Kidney epithelial cell (primary cell): ENCODE measurements at regions not wholly inside any gene's neighbourhood (a gene's known extent, or its start where the extent isn't known, plus 50 kb on each side); places are given as distances from the start of the nearest gene placed in this dataset.

Experiments
- DNase-seq: peaks from one replicate; pipeline ENCODE4 v3.0.0-alpha.2; 2010; ENCODE audit warnings: low read depth
- H3K27me3 ChIP-seq: 2 replicates; pipeline ENCODE4 v1.6.0; 2011; ENCODE audit warnings: low read length; ENCODE audit not compliant: control insufficient read depth, insufficient read depth
- H3K36me3 ChIP-seq: 2 replicates; pipeline ENCODE4 v1.5.1; 2011; ENCODE audit warnings: low read length; ENCODE audit not compliant: control insufficient read depth, insufficient read depth
- H3K4me3 ChIP-seq: 2 replicates; pipeline ENCODE4 v1.5.1; 2011; ENCODE audit warnings: low read depth, mild to moderate bottlenecking, control low read depth, low read length
- TF ChIP-seq, protein P1 (sequence below): IDR thresholded peaks from 2 replicates; pipeline ENCODE4 v1.5.1; 2011; ENCODE audit warnings: mild to moderate bottlenecking, moderate library complexity, low read length, control low read depth, inconsistent platforms; ENCODE audit not compliant: insufficient read depth, poor library complexity, severe bottlenecking

DNA sequence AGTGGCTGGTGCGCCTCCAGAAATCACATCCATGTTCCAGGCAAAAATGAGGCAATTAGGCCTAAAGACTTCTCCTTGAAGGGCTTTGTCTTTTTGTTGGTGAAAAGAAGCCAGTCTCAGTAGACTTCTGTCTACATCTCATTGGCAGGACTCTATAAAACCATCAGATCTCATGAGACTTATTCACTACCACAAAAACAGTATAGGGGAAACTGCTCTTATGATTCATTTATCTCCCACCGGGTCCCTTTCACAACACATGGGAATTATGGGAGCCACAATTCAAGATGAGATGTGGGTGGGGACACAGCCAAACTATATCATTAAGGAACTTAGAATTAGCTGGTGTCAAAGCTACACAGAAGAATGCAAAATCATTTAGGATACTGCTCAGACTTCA lies 77.7 kb upstream of the SNX2 start:
- TF ChIP-seq, protein P1, sequence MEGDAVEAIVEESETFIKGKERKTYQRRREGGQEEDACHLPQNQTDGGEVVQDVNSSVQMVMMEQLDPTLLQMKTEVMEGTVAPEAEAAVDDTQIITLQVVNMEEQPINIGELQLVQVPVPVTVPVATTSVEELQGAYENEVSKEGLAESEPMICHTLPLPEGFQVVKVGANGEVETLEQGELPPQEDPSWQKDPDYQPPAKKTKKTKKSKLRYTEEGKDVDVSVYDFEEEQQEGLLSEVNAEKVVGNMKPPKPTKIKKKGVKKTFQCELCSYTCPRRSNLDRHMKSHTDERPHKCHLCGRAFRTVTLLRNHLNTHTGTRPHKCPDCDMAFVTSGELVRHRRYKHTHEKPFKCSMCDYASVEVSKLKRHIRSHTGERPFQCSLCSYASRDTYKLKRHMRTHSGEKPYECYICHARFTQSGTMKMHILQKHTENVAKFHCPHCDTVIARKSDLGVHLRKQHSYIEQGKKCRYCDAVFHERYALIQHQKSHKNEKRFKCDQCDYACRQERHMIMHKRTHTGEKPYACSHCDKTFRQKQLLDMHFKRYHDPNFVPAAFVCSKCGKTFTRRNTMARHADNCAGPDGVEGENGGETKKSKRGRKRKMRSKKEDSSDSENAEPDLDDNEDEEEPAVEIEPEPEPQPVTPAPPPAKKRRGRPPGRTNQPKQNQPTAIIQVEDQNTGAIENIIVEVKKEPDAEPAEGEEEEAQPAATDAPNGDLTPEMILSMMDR, result no peak
- H3K4me3 ChIP-seq, result no peak overlapping the region
- no peaks in the 10 kb centered on the region for H3K27me3 ChIP-seq
- no peaks in the 10 kb centered on the region for H3K36me3 ChIP-seq
- DNase-seq, result no peak

DNA sequence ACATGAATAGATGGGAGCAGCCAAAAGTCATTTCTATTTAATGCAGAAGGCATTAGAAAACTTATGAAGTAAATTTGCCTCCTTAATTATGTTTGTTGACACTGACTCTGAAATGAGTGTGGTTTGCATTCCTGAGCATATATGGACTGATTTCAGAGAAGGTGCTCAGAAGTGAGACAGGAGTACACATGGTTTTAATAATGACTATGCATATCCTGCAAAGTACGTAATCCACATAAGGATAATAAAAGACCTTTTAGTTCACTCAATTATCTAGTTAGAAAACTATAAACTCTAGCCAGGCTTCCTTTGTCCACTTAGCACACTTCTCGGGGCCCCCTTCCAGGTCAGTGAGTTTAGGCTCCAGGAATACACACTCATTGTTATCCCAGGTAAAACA lies 75.7 kb upstream of the SNX2 start:
- Histone ChIP-seq H3K36me3 (no peaks in the 10 kb centered on the region), H3K27me3 (no peaks in the 10 kb centered on the region), H3K4me3 (no peak overlapping the region)
- DNase-seq, result no peak
- TF ChIP-seq, protein P1, result no peak

GRCh38 chr5:122701640-122702523 lies 73.0 kb upstream of the SNX2 start:
- Histone ChIP-seq H3K27me3 (no peaks in the 10 kb centered on the region), H3K36me3 (no peaks in the 10 kb centered on the region), H3K4me3 (no peak overlapping the region)
- TF ChIP-seq, protein P1, result no peak
- DNase-seq, result no peak

DNA sequence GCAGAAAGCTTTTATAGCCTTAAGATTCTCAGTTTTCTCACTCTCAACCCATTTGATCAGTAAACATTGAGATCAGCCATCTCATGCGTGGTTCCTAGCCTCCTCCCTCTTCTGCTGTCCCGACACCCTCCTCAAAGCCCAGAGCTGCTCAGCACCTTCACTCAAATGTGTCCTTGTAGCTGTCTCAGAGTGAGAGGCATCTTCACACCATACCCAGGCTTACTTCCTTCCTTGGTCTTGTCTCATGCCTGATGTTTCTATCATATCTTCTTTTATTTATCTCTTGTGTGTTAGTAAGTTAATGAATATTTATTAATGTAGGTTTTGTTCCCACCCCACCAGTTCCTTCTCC lies 72.4 kb upstream of the SNX2 start:
- no peak for DNase-seq
- Histone ChIP-seq H3K4me3 (no peak overlapping the region), H3K36me3 (no peaks in the 10 kb centered on the region), H3K27me3 (no peaks in the 10 kb centered on the region)
- TF ChIP-seq, protein P1, result no peak

DNA sequence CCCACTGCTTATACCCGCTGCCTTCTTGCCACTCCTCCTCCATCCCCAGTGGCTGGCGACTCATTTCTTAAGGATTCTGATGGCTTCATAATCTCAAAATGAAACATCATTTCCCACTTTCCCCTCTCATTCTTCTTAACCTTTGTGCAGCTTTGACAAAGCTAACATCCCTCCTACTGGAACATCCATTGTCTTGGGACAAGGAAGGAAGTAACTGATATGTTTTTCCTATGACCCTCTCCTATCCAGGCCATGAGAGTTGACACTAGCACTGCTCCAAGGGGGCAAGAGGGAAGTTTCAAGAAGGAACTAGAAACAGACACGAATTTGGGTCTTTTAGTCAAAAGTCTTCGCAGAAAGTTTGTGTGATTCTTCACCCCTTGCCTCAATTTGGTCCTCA lies 71.7 kb upstream of the SNX2 start:
- no peak for DNase-seq
- H3K27me3 ChIP-seq, result no peaks in the 10 kb centered on the region
- TF ChIP-seq, protein P1, result no peak
- H3K36me3 ChIP-seq, result no peaks in the 10 kb centered on the region
- no peak overlapping the region for H3K4me3 ChIP-seq
